ENCODE measurements at regions not wholly inside any gene's neighbourhood (a gene's known extent, or its start where the extent isn't known, plus 50 kb on each side); places are given as distances from the start of the nearest gene placed in this dataset.

DNA sequence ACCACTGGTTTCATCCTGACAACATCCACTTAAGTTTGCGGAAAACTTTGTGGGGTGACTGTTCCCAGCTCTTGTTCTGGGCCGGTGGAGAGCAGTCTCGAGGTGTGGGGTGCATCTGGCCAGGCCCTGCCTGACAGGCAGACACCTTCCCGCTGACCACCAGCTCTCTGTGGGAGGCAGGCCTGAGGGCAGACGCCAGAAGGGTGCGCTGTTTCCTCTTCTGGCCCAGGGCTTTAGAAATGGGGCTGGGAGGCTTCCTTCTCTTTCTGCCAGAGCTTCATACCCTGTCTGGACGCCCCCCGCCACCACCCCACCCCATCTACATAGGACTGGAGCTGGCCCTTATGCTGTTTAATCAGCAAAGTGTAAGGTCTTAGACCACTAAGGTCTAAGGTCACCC is 263.8 kb downstream of the LOXHD1 start:
- TF ChIP-seq, protein P1, sequence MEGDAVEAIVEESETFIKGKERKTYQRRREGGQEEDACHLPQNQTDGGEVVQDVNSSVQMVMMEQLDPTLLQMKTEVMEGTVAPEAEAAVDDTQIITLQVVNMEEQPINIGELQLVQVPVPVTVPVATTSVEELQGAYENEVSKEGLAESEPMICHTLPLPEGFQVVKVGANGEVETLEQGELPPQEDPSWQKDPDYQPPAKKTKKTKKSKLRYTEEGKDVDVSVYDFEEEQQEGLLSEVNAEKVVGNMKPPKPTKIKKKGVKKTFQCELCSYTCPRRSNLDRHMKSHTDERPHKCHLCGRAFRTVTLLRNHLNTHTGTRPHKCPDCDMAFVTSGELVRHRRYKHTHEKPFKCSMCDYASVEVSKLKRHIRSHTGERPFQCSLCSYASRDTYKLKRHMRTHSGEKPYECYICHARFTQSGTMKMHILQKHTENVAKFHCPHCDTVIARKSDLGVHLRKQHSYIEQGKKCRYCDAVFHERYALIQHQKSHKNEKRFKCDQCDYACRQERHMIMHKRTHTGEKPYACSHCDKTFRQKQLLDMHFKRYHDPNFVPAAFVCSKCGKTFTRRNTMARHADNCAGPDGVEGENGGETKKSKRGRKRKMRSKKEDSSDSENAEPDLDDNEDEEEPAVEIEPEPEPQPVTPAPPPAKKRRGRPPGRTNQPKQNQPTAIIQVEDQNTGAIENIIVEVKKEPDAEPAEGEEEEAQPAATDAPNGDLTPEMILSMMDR (IDR thresholded peaks at IDR 0.05) = no peak
- TF ChIP-seq POLR2A (IDR thresholded peaks at IDR 0.05) = no peak

Measured in thyroid gland (tissue), 4 donors.